ENCODE measurements at regions not wholly inside any gene's neighbourhood (a gene's known extent, or its start where the extent isn't known, plus 50 kb on each side); places are given as distances from the start of the nearest gene placed in this dataset.

DNA sequence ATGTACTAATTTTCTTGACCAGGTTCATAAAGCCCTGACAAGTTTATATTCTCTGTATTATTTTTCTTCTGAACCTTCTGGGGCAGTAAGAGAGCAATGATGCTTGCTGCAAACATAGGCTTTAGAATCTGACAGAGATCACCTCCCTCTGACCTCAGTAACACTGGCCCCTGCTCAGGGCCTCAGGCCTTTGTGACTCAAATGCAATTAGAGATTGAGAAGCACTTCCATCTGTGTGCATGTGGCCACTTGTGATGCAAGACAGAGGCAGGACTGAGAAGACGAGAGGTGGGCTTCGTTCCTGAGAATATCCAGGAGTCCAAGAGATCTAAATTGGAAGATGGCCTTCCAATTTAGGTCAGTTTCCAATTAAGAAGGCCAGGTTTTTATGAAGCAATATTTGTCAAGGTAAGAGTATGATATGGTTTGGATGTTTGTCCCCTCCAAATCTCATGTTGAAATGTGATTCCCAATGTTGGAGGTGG, 82.8 kb upstream of the VEGFC start (continued):
- TF ChIP-seq, protein P1, sequence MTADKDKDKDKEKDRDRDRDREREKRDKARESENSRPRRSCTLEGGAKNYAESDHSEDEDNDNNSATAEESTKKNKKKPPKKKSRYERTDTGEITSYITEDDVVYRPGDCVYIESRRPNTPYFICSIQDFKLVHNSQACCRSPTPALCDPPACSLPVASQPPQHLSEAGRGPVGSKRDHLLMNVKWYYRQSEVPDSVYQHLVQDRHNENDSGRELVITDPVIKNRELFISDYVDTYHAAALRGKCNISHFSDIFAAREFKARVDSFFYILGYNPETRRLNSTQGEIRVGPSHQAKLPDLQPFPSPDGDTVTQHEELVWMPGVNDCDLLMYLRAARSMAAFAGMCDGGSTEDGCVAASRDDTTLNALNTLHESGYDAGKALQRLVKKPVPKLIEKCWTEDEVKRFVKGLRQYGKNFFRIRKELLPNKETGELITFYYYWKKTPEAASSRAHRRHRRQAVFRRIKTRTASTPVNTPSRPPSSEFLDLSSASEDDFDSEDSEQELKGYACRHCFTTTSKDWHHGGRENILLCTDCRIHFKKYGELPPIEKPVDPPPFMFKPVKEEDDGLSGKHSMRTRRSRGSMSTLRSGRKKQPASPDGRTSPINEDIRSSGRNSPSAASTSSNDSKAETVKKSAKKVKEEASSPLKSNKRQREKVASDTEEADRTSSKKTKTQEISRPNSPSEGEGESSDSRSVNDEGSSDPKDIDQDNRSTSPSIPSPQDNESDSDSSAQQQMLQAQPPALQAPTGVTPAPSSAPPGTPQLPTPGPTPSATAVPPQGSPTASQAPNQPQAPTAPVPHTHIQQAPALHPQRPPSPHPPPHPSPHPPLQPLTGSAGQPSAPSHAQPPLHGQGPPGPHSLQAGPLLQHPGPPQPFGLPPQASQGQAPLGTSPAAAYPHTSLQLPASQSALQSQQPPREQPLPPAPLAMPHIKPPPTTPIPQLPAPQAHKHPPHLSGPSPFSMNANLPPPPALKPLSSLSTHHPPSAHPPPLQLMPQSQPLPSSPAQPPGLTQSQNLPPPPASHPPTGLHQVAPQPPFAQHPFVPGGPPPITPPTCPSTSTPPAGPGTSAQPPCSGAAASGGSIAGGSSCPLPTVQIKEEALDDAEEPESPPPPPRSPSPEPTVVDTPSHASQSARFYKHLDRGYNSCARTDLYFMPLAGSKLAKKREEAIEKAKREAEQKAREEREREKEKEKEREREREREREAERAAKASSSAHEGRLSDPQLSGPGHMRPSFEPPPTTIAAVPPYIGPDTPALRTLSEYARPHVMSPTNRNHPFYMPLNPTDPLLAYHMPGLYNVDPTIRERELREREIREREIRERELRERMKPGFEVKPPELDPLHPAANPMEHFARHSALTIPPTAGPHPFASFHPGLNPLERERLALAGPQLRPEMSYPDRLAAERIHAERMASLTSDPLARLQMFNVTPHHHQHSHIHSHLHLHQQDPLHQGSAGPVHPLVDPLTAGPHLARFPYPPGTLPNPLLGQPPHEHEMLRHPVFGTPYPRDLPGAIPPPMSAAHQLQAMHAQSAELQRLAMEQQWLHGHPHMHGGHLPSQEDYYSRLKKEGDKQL (CRISPR knock-in tag; IDR thresholded peaks at IDR 0.05; ENCODE audit: low read depth) = no peak
- no peak for TF ChIP-seq ZNF354B (CRISPR knock-in tag; IDR thresholded peaks at IDR 0.05)
- TF ChIP-seq, protein P2, sequence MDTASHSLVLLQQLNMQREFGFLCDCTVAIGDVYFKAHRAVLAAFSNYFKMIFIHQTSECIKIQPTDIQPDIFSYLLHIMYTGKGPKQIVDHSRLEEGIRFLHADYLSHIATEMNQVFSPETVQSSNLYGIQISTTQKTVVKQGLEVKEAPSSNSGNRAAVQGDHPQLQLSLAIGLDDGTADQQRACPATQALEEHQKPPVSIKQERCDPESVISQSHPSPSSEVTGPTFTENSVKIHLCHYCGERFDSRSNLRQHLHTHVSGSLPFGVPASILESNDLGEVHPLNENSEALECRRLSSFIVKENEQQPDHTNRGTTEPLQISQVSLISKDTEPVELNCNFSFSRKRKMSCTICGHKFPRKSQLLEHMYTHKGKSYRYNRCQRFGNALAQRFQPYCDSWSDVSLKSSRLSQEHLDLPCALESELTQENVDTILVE (CRISPR knock-in tag; IDR thresholded peaks at IDR 0.05) = no peak
- TF ChIP-seq ZNF230 (CRISPR knock-in tag; IDR thresholded peaks at IDR 0.05) = no peak
- TF ChIP-seq, protein P3, sequence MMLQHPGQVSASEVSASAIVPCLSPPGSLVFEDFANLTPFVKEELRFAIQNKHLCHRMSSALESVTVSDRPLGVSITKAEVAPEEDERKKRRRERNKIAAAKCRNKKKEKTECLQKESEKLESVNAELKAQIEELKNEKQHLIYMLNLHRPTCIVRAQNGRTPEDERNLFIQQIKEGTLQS (CRISPR knock-in tag; IDR thresholded peaks at IDR 0.05) = no peak
- no peak for TF ChIP-seq MYNN (CRISPR knock-in tag; IDR thresholded peaks at IDR 0.05; ENCODE audit: low read depth)
- TF ChIP-seq SP4 (CRISPR knock-in tag; IDR thresholded peaks at IDR 0.05) = no peak
- no peak for TF ChIP-seq ZNF232 (CRISPR knock-in tag; IDR thresholded peaks at IDR 0.05; ENCODE audit: borderline replicate concordance)
